SU-DHL-6 (cell line): ENCODE measurements at regions not wholly inside any gene's neighbourhood (a gene's known extent, or its start where the extent isn't known, plus 50 kb on each side); places are given as distances from the start of the nearest gene placed in this dataset.

Experiments
- CTCF ChIP-seq: fragments of 200-600 bp; sonication (generic); IDR thresholded peaks from one replicate; pipeline ENCODE4 v1.5.1; 2017; ENCODE audit warnings: antibody characterized with exemption, mild to moderate bottlenecking, low read length, moderate library complexity; ENCODE audit not compliant: insufficient read depth, poor library complexity, severe bottlenecking
- EZH2phosphoT487 ChIP-seq: fragments of 200-600 bp; sonication (generic), shearing (Covaris generic); conservative IDR thresholded peaks from 2 replicates; pipeline ENCODE4 v1.6.1; 2018; ENCODE audit warnings: mild to moderate bottlenecking, antibody characterized with exemption, low read length, moderate library complexity, mixed read lengths

GRCh38 chr6:91681296-91681695 lies 1094.4 kb upstream of the MAP3K7 start:
- TF ChIP-seq CTCF (no peak), EZH2phosphoT487 (no peak)
